AG08396 (cell line): ENCODE measurements at regions not wholly inside any gene's neighbourhood (a gene's known extent, or its start where the extent isn't known, plus 50 kb on each side); places are given as distances from the start of the nearest gene placed in this dataset.
"Not testable (repeated sequence)": the region's sequence is repeated elsewhere in the genome, so short reads cannot be mapped to it uniquely, and the experiment has no call there.

ENCODE experiments used
- DNase-seq: peaks from one replicate; pipeline ENCODE4 v3.0.0; 2012; ENCODE audit warnings: low spot score, mixed read lengths

DNA sequence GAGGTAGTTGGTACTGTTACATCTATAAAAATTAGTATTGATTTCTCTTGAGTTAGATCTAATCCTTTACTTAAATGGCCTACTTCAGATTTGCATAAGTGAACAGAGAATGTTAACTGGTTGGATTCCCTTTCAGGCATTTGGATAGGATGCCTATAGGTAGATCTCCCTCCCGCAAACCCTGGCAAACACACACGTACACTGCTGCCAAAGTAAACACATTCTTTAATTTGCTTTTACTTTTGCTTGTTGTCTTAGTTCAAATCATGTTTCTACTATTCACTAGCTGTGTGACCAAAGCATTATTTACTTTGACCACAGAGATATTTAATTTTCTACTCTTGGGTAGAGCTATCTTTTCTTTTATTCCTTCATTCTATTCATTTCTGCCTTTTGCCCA, 936.1 kb upstream of the FBXO33 start:
- no peak for DNase-seq

DNA sequence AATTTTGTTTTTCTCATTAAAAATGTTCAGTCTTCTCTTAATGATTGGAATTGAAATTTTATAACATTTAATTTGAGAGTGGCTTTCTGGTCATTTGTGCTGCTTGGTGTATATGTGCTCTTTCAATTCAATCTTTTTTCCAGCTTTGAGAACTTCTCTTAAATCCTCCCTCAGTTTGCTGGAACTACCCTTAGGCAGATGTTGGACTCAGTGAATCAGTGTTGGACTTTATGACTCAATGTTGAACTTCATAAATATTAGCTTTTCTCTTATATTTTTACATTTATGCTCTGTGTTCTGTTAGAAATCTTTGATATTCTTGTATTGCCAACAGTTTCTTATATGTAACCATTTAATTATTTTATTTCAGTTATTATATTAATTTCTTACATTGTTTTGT, 935.5 kb upstream of the FBXO33 start:
- no peak for DNase-seq

DNA sequence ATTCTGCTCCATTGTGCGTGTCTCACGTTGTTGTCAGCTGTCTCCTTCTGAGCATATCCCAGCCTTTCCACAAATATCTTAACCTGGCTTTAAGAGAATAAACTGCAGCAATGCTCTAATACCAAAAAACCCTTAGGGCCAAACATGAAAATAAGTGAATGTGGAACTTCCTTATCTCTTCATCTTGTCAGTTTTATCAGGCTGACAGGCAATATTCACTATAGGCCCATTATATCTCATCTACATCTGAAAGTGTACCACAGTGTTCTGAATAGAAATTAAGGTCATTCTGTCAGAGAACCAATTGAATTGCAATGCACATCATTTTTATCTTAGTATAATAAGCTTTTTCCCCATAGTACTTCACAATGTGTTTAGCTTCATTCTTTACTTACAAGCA, 933.1 kb upstream of the FBXO33 start:
- no peak for DNase-seq

DNA sequence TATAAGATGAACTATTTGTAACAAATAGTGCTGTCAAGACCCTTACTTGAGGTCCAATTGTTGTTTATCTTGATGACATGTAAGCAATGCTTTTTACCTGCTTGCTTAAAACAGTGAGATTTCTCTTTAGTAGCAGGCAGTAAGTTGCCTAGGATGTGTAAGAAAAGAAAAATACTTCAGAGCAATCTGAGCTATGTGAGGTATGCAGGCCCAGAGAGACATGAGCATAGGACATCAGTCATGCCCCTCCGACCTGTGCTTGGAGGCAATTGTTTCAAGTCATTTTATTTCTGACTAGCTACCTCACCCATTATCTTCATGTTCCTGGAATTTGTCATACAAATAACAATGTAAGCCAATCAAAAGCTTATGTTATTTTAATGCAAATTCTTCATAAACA, 930.6 kb upstream of the FBXO33 start:
- no peak for DNase-seq

DNA sequence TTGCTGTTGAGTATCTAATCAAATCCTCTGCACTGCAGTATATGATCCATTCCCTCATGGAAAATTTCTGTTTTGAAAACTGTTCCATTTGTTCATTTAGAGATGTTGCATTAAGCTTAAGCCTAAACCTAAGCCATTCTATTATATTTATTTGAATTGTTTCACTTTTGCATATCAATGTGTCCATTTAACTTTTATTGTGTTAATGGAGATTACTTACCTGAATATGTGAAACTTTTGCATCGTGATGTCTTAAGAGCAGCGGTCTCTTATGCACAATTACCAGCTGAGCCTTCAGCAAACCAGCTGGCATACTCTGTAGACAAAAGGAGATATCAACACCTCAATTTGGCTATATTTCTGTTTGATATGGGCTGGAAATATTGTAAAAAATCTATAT, 922.5 kb upstream of the FBXO33 start:
- DNase-seq = no peak

DNA sequence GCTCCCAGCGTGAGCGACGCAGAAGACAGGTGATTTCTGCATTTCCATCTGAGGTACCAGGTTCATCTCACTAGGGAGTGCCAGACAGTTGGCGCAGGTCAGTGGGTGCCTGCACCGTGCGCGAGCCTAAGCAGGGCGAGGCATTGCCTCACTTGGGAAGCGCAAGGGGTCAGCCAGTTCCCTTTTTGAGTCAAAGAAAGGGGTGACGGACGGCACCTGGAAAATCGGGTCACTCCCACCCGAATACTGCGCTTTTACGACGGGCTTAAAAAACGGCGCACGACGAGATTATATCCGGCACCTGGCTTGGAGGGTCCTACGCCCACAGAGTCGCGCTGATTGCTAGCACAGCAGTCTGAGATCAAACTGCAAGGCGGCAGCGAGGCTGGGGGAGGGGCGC, 915.9 kb upstream of the FBXO33 start:
- DNase-seq = not testable (repeated sequence)

DNA sequence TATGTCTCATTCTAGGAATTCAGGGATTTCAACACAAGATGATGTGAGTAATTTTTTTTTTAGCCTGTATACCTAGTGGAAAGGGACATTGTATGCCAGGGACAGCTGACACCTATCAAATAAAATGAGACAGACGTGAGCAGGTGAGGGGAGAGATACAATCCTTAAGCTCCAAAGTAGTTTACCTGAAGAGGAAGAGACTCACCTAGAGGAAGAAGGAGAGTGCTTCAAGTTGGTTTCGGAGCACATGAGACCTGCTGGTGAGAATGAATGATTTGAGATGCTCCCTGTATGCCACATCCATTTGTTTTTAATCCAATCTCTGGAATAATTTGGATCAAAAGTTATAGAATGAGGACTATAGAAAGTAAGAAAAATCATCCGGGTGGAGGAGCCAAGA, 915.4 kb upstream of the FBXO33 start:
- no peak for DNase-seq

DNA sequence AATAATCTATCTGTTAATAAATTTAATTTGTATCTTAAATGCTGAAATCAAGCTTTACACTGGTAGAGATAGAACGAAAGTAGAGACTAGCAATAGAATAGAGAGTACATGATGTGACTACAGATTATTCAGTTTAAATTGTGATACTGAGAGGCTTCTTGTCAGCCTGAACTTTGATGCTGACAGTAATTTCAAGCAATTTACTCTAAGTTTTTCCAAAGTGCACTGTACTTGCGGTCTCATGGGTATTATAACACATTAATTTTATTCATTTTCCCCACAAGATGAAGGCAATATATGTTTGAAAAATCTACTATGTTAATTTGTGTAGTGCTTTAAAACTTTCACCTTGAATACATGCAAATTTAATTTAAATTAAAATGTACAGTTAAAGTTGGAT, 914.0 kb upstream of the FBXO33 start:
- DNase-seq = no peak

DNA sequence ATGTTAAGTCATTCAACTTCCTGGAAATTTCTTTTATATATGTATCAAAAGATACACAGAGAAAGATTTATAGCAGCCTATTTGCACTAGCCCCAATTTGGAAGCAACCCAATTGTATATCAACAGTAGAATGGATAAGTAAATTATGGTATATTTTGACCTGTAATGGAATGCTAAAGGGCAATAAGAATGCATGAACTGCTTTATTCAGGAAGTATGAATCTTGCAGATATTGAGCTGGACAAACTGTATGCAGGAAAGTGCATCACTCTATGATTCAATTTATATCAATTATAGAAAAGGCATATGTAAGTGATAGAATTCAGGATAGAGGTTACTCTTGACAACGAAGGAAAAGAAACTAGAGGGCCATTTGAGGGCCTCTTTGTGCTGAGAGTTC, 913.1 kb upstream of the FBXO33 start:
- DNase-seq = no peak

DNA sequence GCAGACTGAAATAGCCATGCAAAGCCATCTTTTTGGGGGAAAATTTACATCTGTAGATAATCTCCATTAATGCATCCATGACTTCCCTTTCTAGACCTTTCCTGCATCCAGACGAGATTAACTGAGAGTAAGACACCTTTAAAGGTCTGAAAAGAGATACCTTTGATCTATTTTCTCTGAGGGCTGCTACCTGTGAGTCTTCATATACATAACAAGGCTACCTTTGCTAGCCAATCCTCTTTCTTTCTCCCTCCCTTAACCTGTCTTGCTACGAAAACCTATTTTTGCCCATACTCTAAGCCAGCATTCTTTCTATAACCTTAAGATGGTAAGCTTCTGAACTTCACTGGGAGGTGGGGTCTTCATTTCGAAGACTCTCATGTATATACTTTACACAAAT, 908.5 kb upstream of the FBXO33 start:
- no peak for DNase-seq

DNA sequence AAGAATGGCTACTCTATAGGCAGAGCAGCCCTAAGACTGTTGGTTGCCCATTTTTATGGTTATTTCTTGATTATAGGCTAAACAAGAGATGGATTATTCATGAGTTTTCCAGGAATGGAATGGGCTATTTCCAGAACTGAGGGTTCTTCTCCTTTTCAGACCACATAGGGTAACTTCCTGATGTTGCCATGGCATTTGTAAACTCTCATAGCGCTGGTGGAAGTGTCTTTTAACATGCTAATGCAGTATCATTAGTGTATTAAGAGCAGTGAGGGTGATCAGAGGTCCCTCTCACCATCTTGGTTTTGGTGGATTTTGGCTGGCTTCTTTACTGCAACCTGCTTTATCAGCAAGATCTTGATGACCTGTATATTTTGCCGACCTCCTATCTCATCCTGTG, 904.6 kb upstream of the FBXO33 start:
- DNase-seq = no peak

DNA sequence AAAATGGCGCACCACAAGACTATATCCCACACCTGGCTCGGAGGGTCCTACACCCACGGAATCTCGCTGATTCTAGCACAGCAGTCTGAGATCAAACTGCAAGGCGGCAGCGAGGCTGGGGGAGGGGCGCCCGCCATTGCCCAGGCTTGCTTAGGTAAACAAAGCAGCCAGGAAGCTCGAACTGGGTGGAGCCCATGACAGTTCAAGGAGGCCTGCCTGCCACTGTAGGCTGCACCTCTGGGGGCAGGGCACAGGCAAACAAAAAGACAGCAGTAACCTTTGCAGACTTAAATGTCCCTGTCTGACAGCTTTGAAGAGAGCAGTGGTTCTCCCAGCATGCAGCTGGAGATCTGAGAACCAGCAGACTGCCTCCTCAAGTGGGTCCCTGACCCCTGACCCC, 894.3 kb upstream of the FBXO33 start:
- DNase-seq = not testable (repeated sequence)

DNA sequence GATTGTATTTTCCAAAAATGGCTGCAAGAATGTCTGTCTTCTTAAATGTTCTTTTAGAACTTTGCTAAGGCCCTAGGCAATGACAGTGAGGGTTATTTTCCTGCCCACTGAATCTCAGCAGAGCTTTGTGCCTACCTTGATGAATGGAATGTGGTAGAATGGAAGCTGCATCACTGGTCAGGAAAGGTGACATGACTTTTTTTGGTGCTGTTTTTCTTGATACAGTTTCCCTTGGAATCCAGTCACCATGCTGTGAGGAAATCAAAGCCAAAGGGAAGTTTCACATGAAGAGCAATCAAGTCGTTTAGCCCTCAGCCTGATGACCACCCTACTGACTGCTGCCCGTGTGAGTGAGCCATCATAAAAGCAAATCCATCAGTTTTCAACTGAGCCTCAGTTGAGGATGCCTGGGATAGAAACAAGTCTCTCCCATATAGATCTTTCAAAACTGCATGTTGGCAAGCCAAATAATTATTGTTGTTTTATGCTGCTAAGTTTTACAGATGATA, 886.0 kb upstream of the FBXO33 start:
- DNase-seq = no peak

DNA sequence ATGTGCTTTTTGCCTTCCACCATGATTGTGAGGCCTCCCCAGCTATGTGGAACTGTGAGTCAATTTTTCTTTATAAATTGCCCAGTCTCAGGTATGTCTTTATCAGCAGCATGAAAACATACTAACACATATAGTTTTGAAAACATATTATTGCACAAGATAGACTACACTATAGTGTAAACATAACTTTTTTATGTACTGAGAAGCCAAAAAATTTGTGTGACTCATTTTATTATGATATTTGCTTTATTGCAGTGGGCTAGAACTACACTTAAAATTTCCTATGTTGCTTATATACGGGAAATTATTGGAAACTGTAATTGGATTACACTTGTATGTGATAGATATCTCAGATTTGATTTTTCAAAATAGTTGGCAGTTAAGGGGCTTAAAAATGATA, 885.5 kb upstream of the FBXO33 start:
- DNase-seq = no peak

DNA sequence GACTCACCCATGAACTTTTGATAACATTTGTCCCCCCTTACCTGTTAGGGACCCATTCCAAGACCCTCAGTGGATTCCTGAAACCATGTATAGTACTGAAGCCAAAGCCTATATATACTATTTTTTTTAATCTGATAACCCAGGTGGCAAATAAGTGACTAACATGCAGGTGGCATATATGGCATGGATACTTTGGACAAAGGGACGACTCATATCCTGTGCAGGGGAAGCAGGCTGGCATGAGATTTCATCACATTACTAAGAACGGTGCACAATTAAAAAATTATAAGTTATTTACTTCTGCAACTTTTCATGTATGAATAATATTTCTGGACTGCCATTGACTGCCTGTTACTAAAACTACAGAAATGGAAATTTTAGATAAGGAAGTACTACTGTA, 880.1 kb upstream of the FBXO33 start:
- no peak for DNase-seq

DNA sequence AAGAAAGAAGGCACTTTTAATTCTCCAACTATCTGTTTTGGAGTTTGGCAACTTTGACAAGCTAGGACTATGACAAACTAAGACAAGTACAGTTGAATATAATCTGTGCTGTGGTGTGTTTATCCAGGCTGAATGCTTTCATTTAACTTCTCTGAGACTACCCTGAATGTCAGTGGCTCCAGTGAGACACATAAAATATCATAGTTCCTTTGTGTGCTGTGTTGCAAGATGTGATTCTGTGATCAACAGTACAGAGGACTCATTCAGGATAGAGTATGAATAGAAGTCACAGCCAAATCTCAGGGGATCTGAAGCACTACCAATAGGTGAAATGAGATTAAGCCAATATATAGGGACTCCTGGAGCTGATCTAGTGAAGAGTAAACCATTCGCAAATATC, 876.9 kb upstream of the FBXO33 start:
- DNase-seq = no peak

DNA sequence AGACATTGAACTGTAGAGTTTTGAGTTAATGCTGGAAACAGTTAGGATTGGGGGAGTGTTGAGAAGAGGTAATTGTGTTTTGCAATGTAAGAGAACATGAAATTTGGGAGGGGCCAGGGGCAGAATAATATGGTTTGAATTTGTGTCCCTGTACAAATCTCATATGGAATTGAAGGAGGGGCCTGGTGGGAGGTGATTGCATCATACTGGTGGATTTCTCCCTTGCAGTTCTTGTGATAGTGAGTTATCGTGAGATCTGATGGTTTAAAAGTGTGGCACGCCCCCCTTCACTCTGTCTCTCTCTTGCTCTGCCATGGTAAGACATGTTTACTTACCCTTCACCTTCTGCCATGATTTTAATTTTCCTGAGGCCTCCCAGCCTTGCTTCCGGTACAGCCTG, 876.0 kb upstream of the FBXO33 start:
- DNase-seq = no peak

DNA sequence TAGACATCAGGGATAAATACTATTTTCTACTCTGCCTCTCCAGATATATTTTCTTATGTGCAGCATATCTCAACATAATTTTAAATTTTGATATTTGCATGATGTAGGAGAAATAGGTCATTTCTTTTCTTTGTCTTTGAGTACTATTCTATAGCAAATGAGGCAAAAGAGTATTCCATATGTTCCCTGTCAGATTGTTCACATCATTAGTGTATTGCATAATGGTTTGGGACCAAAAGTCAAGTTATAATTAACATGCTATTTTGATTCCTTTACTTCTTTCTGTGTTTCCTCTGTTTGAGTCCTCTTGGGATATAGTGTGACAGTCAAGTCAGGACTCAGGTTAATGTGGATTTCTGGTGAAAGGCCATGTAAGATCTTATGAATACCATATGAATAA, 864.6 kb upstream of the FBXO33 start:
- no peak for DNase-seq

DNA sequence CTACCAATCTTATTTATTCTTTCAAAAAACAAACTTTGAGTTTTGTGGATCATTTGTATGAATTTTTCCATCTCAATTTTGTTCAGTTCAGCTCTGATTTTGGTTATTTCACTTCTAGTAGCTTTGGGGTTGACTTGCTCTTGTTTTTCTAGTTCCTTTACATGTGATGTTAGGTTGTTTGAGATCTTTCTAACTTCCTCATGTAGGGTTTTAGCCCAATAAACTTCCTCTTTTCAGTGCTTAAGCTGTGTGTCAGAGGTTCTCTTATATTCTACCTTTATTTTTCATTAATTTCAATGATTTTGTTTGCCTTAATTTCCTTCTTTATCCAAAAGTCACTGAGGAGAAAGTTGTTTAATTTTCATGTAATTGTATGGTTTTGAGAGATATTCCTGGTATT, 860.4 kb upstream of the FBXO33 start:
- DNase-seq = no peak

DNA sequence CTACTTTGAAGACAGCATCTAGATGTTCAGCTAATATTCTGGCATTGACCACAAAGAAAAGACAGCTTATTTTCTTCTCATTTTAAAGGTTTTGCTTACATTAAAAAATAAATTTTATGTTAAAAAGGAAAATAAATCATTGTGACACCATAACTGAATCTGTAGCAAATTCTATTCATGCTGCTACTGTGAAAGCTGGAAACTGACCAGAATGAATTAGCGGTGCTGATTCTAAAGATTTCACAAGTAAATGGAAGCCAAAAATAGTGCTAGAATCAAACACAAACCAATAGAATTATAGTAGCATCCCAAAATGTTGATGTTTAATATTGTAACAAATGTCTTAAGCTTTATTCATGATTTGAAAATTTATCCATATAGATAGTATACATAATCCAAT, 850.0 kb upstream of the FBXO33 start:
- no peak for DNase-seq

DNA sequence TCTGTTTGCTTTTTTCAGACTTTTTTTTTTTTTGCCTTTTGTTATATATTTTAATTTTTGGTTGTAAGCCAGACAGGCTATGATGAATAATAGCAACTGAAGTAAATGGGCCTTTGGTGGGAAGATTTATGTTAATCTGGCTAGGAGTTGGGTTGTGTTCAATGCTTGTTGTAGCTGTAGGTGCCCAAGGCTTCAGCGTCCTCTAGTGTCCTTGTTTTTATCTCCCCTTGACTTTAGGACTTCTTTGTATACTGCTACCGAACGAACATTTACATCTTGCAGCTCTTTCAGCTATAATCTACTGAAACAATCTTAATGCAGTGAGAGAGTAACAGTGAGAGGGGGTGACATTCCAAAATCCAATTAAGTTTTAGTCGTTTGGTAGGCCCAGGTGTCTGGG, 848.4 kb upstream of the FBXO33 start:
- no peak for DNase-seq

DNA sequence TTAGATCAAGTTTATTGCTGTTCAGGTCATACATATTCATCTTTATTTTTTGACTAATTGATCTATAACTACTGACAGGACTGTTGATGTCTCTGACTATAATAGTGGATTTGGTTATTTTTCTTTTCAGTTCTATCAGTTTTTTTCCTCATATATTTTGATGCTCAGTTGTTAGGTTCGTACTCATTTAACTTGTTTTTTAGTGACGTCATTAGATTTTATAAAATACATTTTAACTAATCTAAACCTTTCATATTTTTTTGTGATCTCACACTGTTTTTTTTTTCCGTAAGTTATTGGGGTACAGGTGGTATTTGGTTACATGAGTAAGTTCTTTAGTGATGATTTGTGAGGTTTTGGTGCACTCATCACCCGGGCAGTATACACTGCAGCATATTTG, 841.2 kb upstream of the FBXO33 start:
- no peak for DNase-seq

DNA sequence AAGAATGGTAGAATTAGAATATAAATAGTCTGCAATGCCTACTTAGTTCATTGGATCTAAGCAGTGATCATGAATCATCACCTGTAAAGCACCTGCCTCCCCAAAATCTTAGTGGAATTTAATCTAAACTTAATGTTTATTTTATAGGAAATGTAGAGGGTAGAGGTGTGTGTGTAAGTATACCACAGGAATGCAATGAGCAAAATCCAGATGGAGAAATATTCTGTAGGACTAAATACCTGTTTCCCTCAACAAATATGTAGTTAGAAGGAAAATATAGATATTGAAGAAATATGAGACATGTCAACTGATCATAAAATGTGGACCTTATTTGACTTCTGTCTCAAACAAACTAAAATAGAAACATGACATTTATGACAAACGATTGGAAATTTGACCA, 839.2 kb upstream of the FBXO33 start:
- no peak for DNase-seq

DNA sequence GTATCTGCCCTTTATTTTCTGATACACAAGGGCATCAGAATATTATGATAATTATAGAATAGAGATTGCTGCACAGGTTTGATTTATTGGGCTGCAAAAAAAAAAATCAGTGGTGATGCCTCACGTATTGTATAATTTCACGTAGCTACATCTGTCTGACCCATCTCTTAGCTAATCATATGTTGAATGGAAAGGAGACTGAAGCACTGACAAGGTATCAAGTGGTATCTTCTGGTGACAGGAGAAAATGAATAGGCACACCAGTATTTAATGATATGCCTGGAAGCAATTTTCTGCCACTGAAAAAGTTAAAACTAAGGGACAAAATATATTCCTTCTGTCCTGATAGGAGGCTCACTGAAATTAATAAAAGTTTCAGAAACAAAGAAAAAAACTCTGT, 837.2 kb upstream of the FBXO33 start:
- no peak for DNase-seq

DNA sequence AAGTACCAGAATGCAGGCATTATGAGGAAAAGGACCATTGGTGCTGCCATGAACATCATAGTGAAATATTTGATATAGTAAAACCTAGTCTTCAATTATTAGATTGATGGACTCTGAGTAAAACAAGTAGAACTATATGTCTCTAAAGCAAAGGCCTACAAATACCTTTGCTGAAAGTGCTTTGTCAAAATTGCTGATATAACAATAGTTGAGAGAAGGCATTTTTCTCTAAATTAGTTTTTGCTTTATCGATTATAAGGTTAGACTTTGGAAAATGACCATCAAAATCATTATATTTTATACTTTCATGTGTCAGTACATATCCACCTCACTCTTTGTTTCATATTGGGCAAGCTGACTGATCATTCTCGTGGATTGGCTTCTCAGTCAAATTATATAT, 836.0 kb upstream of the FBXO33 start:
- no peak for DNase-seq
